HG02840 (cell line): ENCODE measurements at regions not wholly inside any gene's neighbourhood (a gene's known extent, or its start where the extent isn't known, plus 50 kb on each side); places are given as distances from the start of the nearest gene placed in this dataset.

Source experiments
- ATAC-seq: cut with Tn5 transposase; IDR thresholded peaks from one replicate; pipeline ENCODE4 v1.9.1; 2021; ENCODE audit warnings: mild to moderate bottlenecking, moderate library complexity, moderate number of reproducible peaks; ENCODE audit not compliant: unreplicated experiment, low FRiP score

- ATAC-seq: no peak
These were observed 304.2 kb upstream of the PRDM1 start for GRCh38 chr6:105781915-105782314.

- ATAC-seq: no peak
These were observed 304.9 kb upstream of the PRDM1 start for GRCh38 chr6:105781248-105781647.

- ATAC-seq: no peak
These were observed 305.8 kb upstream of the PRDM1 start for GRCh38 chr6:105780146-105780860.

GRCh38 chr6:105779110-105779509 lies 307.0 kb upstream of the PRDM1 start:
- no peak for ATAC-seq

- no peak for ATAC-seq
These were observed 311.0 kb upstream of the PRDM1 start for GRCh38 chr6:105775095-105775494.

GRCh38 chr6:105774247-105774646 lies 311.9 kb upstream of the PRDM1 start:
- ATAC-seq: peak; percentile 97

GRCh38 chr6:105771313-105771970 lies 314.7 kb upstream of the PRDM1 start:
- ATAC-seq: no peak

GRCh38 chr6:105769987-105770386 lies 316.1 kb upstream of the PRDM1 start:
- no peak for ATAC-seq

- no peak for ATAC-seq
These were observed 316.9 kb upstream of the PRDM1 start for GRCh38 chr6:105769197-105769596.

GRCh38 chr6:105767541-105767940 lies 318.6 kb upstream of the PRDM1 start:
- no peak for ATAC-seq

- ATAC-seq: no peak
These were observed 320.9 kb upstream of the PRDM1 start for GRCh38 chr6:105765239-105765638.

GRCh38 chr6:105764315-105764714 lies 321.8 kb upstream of the PRDM1 start:
- ATAC-seq: no peak

- ATAC-seq: no peak
These were observed 322.3 kb upstream of the PRDM1 start for GRCh38 chr6:105763866-105764265.

- no peak for ATAC-seq
These were observed 325.4 kb upstream of the PRDM1 start for GRCh38 chr6:105760746-105761145.

GRCh38 chr6:105759946-105760345 lies 326.2 kb upstream of the PRDM1 start:
- ATAC-seq: no peak

- ATAC-seq: no peak
These were observed 327.1 kb upstream of the PRDM1 start for GRCh38 chr6:105759015-105759414.

- peak; percentile 89 for ATAC-seq
These were observed 328.5 kb upstream of the PRDM1 start for GRCh38 chr6:105757512-105758200.

GRCh38 chr6:105755885-105756284 lies 330.3 kb upstream of the PRDM1 start:
- no peak for ATAC-seq

GRCh38 chr6:105753620-105754211 lies 332.4 kb upstream of the PRDM1 start:
- ATAC-seq: no peak

GRCh38 chr6:105753207-105753606 lies 332.9 kb upstream of the PRDM1 start:
- ATAC-seq: no peak

GRCh38 chr6:105750089-105750488 lies 336.0 kb upstream of the PRDM1 start:
- ATAC-seq: no peak
